Stimulated activated CD4-positive, alpha-beta T cell treated with anti-CD3 and anti-CD28 coated beads, Interleukin-4, amount 100 ng/mL, for 4 hours (primary cell): ENCODE measurements at regions not wholly inside any gene's neighbourhood (a gene's known extent, or its start where the extent isn't known, plus 50 kb on each side); places are given as distances from the start of the nearest gene placed in this dataset.

ENCODE experiments used
- DNase-seq, 2 experiments: peaks; one replicate each; pipeline ENCODE4 v3.0.0-alpha.2; 2020

- DNase-seq, result no peak
Measured at GRCh38 chr6:15993716-15994228, 135.1 kb upstream of the MYLIP start.

- DNase-seq, result no peak
Measured at GRCh38 chr6:15990179-15990578, 138.7 kb upstream of the MYLIP start.

- no peak for DNase-seq
Measured at GRCh38 chr6:15989397-15989796, 139.5 kb upstream of the MYLIP start.

GRCh38 chr6:15987569-15987968 lies 141.3 kb upstream of the MYLIP start:
- DNase-seq, result no peak

GRCh38 chr6:15986027-15986629 lies 142.8 kb upstream of the MYLIP start:
- DNase-seq, result no peak

- DNase-seq, result no peak
Measured at GRCh38 chr6:15985379-15985959, 143.4 kb upstream of the MYLIP start.

GRCh38 chr6:15981956-15982355 lies 146.9 kb upstream of the MYLIP start:
- DNase-seq, result no peak

- no peak for DNase-seq
Measured at GRCh38 chr6:15980801-15981200, 148.1 kb upstream of the MYLIP start.

GRCh38 chr6:15978426-15978825 lies 150.5 kb upstream of the MYLIP start:
- DNase-seq, result no peak

- DNase-seq, result no peak
Measured at GRCh38 chr6:15977050-15977449, 151.8 kb upstream of the MYLIP start.

GRCh38 chr6:15974817-15975216 lies 154.1 kb upstream of the MYLIP start:
- DNase-seq, result no peak

- no peak for DNase-seq
Measured at GRCh38 chr6:15970517-15970916, 158.4 kb upstream of the MYLIP start.

- DNase-seq, result no peak
Measured at GRCh38 chr6:15969236-15969778, 159.6 kb upstream of the MYLIP start.

GRCh38 chr6:15968519-15968918 lies 160.4 kb upstream of the MYLIP start:
- DNase-seq, result no peak

- no peak for DNase-seq
Measured at GRCh38 chr6:15966000-15966520, 162.8 kb upstream of the MYLIP start.

- no peak for DNase-seq
Measured at GRCh38 chr6:15962449-15962764, 166.5 kb upstream of the MYLIP start.

GRCh38 chr6:15961635-15962448 lies 167.0 kb upstream of the MYLIP start:
- DNase-seq, result no peak

GRCh38 chr6:15960740-15961634 lies 167.9 kb upstream of the MYLIP start:
- no peak for DNase-seq

- DNase-seq, result no peak
Measured at GRCh38 chr6:15957655-15958169, 171.2 kb upstream of the MYLIP start.

- DNase-seq, result no peak
Measured at GRCh38 chr6:15956205-15957106, 172.4 kb upstream of the MYLIP start.

GRCh38 chr6:15955484-15955883 lies 173.4 kb upstream of the MYLIP start:
- DNase-seq, result no peak
